K562 (cell line): ENCODE measurements at regions not wholly inside any gene's neighbourhood (a gene's known extent, or its start where the extent isn't known, plus 50 kb on each side); places are given as distances from the start of the nearest gene placed in this dataset.

Source experiments
- EHMT2 ChIP-seq: fragments of 450-650 bp; IDR thresholded peaks from 2 replicates; pipeline ENCODE4 v1.6.1; 2018; ENCODE audit warnings: antibody characterized with exemption
- GATAD2A ChIP-seq: fragments of 450-650 bp; IDR thresholded peaks from 2 replicates; pipeline ENCODE4 v1.6.1; 2017
- MTF1 ChIP-seq: fragments of 250-450 bp; sonication (Bioruptor Pico); IDR thresholded peaks from 2 replicates; pipeline ENCODE4 v1.9.0; 2021; ENCODE audit warnings: moderate library complexity, mild to moderate bottlenecking, inconsistent platforms, borderline replicate concordance
- PPARD ChIP-seq: fragments of 250-450 bp; sonication (Bioruptor Pico); IDR thresholded peaks from 2 replicates; pipeline ENCODE4 v1.8.0; 2022; ENCODE audit warnings: inconsistent platforms, mild to moderate bottlenecking, moderate library complexity
- RBFOX2 ChIP-seq: fragments of 200-400 bp; formaldehyde crosslinking; IDR thresholded peaks from 2 replicates; pipeline ENCODE4 v1.6.1; 2017; ENCODE audit warnings: low read depth, mild to moderate bottlenecking, low read length, moderate library complexity
- STAG1 ChIP-seq: sonication (generic); formaldehyde crosslinking; IDR thresholded peaks from 2 replicates; pipeline ENCODE4 v1.5.0; 2020; ENCODE audit warnings: missing genetic modification reagents, borderline replicate concordance
- ZBTB49 ChIP-seq: sonication (generic); formaldehyde crosslinking; IDR thresholded peaks from 2 replicates; pipeline ENCODE4 v1.8.0; 2022; ENCODE audit warnings: missing genetic modification reagents, mild to moderate bottlenecking, borderline replicate concordance
- TF ChIP-seq, protein P1 (sequence below), 2 experiments: fragments of 450-650 bp; conservative IDR thresholded peaks; 2 replicates each; pipeline ENCODE4 v1.6.1; 2017; ENCODE audit warnings: mild to moderate bottlenecking in 2 of 2, moderate library complexity in 2 of 2

GRCh38 chr1:115456441-115456961, 118.5 kb upstream of the NGF start (continued):
- no peak for TF ChIP-seq ZBTB49
- TF ChIP-seq MTF1 (CRISPR knock-in tag) = no peak
- no peak for TF ChIP-seq PPARD (CRISPR knock-in tag)
- TF ChIP-seq STAG1 (CRISPR knock-in tag) = no peak
- TF ChIP-seq, protein P1, sequence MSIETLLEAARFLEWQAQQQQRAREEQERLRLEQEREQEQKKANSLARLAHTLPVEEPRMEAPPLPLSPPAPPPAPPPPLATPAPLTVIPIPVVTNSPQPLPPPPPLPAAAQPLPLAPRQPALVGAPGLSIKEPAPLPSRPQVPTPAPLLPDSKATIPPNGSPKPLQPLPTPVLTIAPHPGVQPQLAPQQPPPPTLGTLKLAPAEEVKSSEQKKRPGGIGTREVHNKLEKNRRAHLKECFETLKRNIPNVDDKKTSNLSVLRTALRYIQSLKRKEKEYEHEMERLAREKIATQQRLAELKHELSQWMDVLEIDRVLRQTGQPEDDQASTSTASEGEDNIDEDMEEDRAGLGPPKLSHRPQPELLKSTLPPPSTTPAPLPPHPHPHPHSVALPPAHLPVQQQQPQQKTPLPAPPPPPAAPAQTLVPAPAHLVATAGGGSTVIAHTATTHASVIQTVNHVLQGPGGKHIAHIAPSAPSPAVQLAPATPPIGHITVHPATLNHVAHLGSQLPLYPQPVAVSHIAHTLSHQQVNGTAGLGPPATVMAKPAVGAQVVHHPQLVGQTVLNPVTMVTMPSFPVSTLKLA (conservative IDR thresholded peaks at IDR 0.05) = no peak
- TF ChIP-seq EHMT2 = no peak
- TF ChIP-seq GATAD2A = no peak
- no peak for TF ChIP-seq RBFOX2
